ENCODE measurements at regions not wholly inside any gene's neighbourhood (a gene's known extent, or its start where the extent isn't known, plus 50 kb on each side); places are given as distances from the start of the nearest gene placed in this dataset.

DNA sequence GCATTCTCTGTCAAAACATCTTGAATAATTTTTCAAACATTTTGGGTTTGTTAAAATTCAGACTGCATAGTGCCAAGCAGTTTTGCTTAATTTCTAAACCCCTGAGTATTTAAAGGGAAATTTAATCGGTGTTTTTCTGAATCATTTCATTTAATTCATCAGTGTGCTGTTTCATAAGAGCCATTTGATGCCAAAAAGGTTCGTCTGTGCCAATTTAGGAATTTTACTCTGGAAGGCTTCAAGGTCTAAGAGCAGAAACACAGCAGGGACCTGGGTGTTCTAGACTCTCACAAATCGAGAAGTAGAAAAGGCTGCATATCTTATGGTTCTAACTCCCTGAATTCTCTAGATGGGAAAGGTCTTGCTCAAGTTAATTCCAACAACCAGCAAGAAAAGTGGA, 311.9 kb upstream of the NT5C1B start:
- Histone ChIP-seq H3K4me1 (ENCODE audit: control insufficient read depth, extremely low read depth, insufficient read depth, low read length) (no peaks in the 10 kb centered on the region), H2AFZ (ENCODE audit: low read depth, low read length) (no peak overlapping the region), H3K9me3 (replicated peaks; ENCODE audit: control insufficient read depth, insufficient read depth, low read length) (no peaks in the 10 kb centered on the region), H3K9me1 (replicated peaks; ENCODE audit: control insufficient read depth, extremely low read depth, insufficient read depth, low read length) (no peaks in the 10 kb centered on the region), H3K27me3 (ENCODE audit: control insufficient read depth in 2 of 2, insufficient read depth in 2 of 2, low read length in 2 of 2) (no peaks in the 10 kb centered on the region), H3K79me2 (ENCODE audit: control insufficient read depth, insufficient read depth, low read length) (no peaks in the 10 kb centered on the region), H3K9ac (replicated peaks; ENCODE audit: extremely low read depth, insufficient read depth, low read length) (no peak overlapping the region), H3K4me3 (replicated peaks in 1 of 3; ENCODE audit: insufficient read depth in 1 of 3, low read depth in 1 of 3, low read length in 3 of 3) (no peak overlapping the region), H3K27ac (ENCODE audit: insufficient read depth, low read depth, low read length) (no peak overlapping the region), H3K4me2 (ENCODE audit: insufficient read depth, low read length) (no peak overlapping the region), H4K20me1 (replicated peaks; ENCODE audit: control insufficient read depth, extremely low read depth, insufficient read depth, low read length) (no peaks in the 10 kb centered on the region), H3K36me3 (ENCODE audit: control insufficient read depth in 2 of 2, extremely low read depth in 1 of 2, insufficient read depth in 2 of 2, low read length in 2 of 2) (no peaks in the 10 kb centered on the region)
- FAIRE-seq (no peak), DNase-seq (ENCODE audit: low read depth, low spot score) (no peak)
- dilution Hi-C loops (cut with MboI; ENCODE audit: extremely low pct_ligation_motif_present, low sequenced_read_pairs) (no loop called here), intact Hi-C loops (cut with micrococcal nuclease) (no loop called here)
- ChIA-PET CTCF (no interaction called here), POLR2A (no interaction called here)
- TF ChIP-seq POLR2A (IDR thresholded peaks at IDR 0.05; ENCODE audit: low read depth, low read length) (no peak), EZH2 (IDR thresholded peaks at IDR 0.05; ENCODE audit: borderline replicate concordance, low read depth, low read length, severe bottlenecking) (no peak), FOS (IDR thresholded peaks at IDR 0.05; ENCODE audit: borderline replicate concordance, insufficient read depth, low read length) (no peak), GATA2 (IDR thresholded peaks at IDR 0.05; ENCODE audit: insufficient read depth, insufficient read length, low read depth, low read length) (no peak), MYC (IDR thresholded peaks at IDR 0.05; ENCODE audit: low read depth, low read length) (no peak), JUN (IDR thresholded peaks at IDR 0.05; ENCODE audit: borderline replicate concordance, insufficient read depth, insufficient read length, low read depth) (no peak), POLR2AphosphoS5 (IDR thresholded peaks at IDR 0.05; ENCODE audit: insufficient read depth, low read depth, low read length) (no peak)
- TF ChIP-seq, protein P1, sequence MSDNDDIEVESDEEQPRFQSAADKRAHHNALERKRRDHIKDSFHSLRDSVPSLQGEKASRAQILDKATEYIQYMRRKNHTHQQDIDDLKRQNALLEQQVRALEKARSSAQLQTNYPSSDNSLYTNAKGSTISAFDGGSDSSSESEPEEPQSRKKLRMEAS (IDR thresholded peaks at IDR 0.05; ENCODE audit: insufficient read depth, insufficient read length): no peak
- TF ChIP-seq, protein P2, sequence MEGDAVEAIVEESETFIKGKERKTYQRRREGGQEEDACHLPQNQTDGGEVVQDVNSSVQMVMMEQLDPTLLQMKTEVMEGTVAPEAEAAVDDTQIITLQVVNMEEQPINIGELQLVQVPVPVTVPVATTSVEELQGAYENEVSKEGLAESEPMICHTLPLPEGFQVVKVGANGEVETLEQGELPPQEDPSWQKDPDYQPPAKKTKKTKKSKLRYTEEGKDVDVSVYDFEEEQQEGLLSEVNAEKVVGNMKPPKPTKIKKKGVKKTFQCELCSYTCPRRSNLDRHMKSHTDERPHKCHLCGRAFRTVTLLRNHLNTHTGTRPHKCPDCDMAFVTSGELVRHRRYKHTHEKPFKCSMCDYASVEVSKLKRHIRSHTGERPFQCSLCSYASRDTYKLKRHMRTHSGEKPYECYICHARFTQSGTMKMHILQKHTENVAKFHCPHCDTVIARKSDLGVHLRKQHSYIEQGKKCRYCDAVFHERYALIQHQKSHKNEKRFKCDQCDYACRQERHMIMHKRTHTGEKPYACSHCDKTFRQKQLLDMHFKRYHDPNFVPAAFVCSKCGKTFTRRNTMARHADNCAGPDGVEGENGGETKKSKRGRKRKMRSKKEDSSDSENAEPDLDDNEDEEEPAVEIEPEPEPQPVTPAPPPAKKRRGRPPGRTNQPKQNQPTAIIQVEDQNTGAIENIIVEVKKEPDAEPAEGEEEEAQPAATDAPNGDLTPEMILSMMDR (IDR thresholded peaks at IDR 0.05; ENCODE audit: extremely low read depth in 1 of 2, insufficient read depth in 1 of 2, low read depth in 1 of 2, low read length in 2 of 2): no peak
- no TSS peak for BruUV-seq (replicated peaks)

Data from endothelial cell of umbilical vein (primary cell).